ENCODE measurements at regions not wholly inside any gene's neighbourhood (a gene's known extent, or its start where the extent isn't known, plus 50 kb on each side); places are given as distances from the start of the nearest gene placed in this dataset.
"Not testable (repeated sequence)": the region's sequence is repeated elsewhere in the genome, so short reads cannot be mapped to it uniquely, and the experiment has no call there.

GRCh38 chr11:22536071-22536470 is 89.6 kb downstream of the FANCF start:
- Mint-ChIP-seq H3K27me3 (ENCODE audit: insufficient read depth) (no peaks in the 10 kb centered on the region), H3K4me1 (no peaks in the 10 kb centered on the region), H3K4me3 (no peak overlapping the region), H3K9me3 (no peaks in the 10 kb centered on the region), H3K36me3 (ENCODE audit: low read depth) (no peaks in the 10 kb centered on the region), H3K27ac (no peak overlapping the region)
- no peaks in the 10 kb centered on the region for H3K36me3 ChIP-seq (ENCODE audit: control insufficient read depth, insufficient read depth, low read length)
- no peaks in the 10 kb centered on the region for H3K27me3 ChIP-seq (ENCODE audit: control insufficient read depth, insufficient read depth, low read length, poor library complexity, severe bottlenecking)
- H3K27ac ChIP-seq (ENCODE audit: low read depth, low read length), result no peak overlapping the region
- TF ChIP-seq CTCF (conservative IDR thresholded peaks at IDR 0.05), result no peak
- 0% methylated on average over 1 of the region's 1 CpG; no CpG with 5 or more reads in 1 of the 2 experiments for WGBS, 2 experiments (ENCODE audit: insufficient coverage in 1 of 2, insufficient read length in 1 of 2)
- H3K4me1 ChIP-seq (ENCODE audit: control insufficient read depth, insufficient read depth, low read length), result no peaks in the 10 kb centered on the region
- DNase-seq, result no peak
- no peak overlapping the region for H3K9ac ChIP-seq (ENCODE audit: extremely low read depth, low read length, poor library complexity, severe bottlenecking)
- no peak overlapping the region for H3K4me3 ChIP-seq (ENCODE audit: low read length)
- no peaks in the 10 kb centered on the region for H3K9me3 ChIP-seq (ENCODE audit: control insufficient read depth, low read length)

GRCh38 chr11:22528612-22529429 is 96.8 kb downstream of the FANCF start:
- not testable (repeated sequence) for H3K36me3 ChIP-seq (ENCODE audit: control insufficient read depth, insufficient read depth, low read length); H3K9me3 ChIP-seq (ENCODE audit: control insufficient read depth, low read length); H3K9me3 Mint-ChIP-seq; H3K27me3 ChIP-seq (ENCODE audit: control insufficient read depth, insufficient read depth, low read length, poor library complexity, severe bottlenecking); H3K27me3 Mint-ChIP-seq (ENCODE audit: insufficient read depth); H3K36me3 Mint-ChIP-seq (ENCODE audit: low read depth); H3K4me1 ChIP-seq (ENCODE audit: control insufficient read depth, insufficient read depth, low read length); H3K4me1 Mint-ChIP-seq; H3K27ac ChIP-seq (ENCODE audit: low read depth, low read length)
- peak overlapping the region; percentile 79 for H3K4me3 ChIP-seq (ENCODE audit: low read length)
- 0 to 9% methylated on average over 3 to 28 of the region's 28 CpGs for WGBS, 2 experiments (ENCODE audit: insufficient coverage in 1 of 2, insufficient read length in 1 of 2)
- DNase-seq, result peak; percentile 72
- Mint-ChIP-seq H3K4me3 (peak overlapping the region; percentile 85), H3K27ac (peak overlapping the region; percentile 98)
- TF ChIP-seq CTCF (conservative IDR thresholded peaks at IDR 0.05), result peak; percentile 28
- H3K9ac ChIP-seq (ENCODE audit: extremely low read depth, low read length, poor library complexity, severe bottlenecking), result peak overlapping the region; percentile 25

GRCh38 chr11:22522225-22522624 is 103.4 kb downstream of the FANCF start:
- no peaks in the 10 kb centered on the region for H3K4me1 ChIP-seq (ENCODE audit: control insufficient read depth, insufficient read depth, low read length)
- Mint-ChIP-seq H3K27me3 (ENCODE audit: insufficient read depth) (no peaks in the 10 kb centered on the region), H3K4me1 (no peaks in the 10 kb centered on the region), H3K36me3 (ENCODE audit: low read depth) (no peaks in the 10 kb centered on the region), H3K9me3 (peaks cover 1% of the 10 kb centered on the region), H3K27ac (no peak overlapping the region), H3K4me3 (no peak overlapping the region)
- no peak for DNase-seq
- no peak for TF ChIP-seq CTCF (conservative IDR thresholded peaks at IDR 0.05)
- no peak overlapping the region for H3K9ac ChIP-seq (ENCODE audit: extremely low read depth, low read length, poor library complexity, severe bottlenecking)
- no peak overlapping the region for H3K27ac ChIP-seq (ENCODE audit: low read depth, low read length)
- no peaks in the 10 kb centered on the region for H3K9me3 ChIP-seq (ENCODE audit: control insufficient read depth, low read length)
- H3K27me3 ChIP-seq (ENCODE audit: control insufficient read depth, insufficient read depth, low read length, poor library complexity, severe bottlenecking), result no peaks in the 10 kb centered on the region
- no peaks in the 10 kb centered on the region for H3K36me3 ChIP-seq (ENCODE audit: control insufficient read depth, insufficient read depth, low read length)
- WGBS, 2 experiments (ENCODE audit: insufficient coverage in 1 of 2, insufficient read length in 1 of 2), result 100% methylated on average over 1 of the region's 2 CpGs; no CpG with 5 or more reads in 1 of the 2 experiments
- no peak overlapping the region for H3K4me3 ChIP-seq (ENCODE audit: low read length)
